Epithelial cell of proximal tubule (primary cell): ENCODE measurements at regions not wholly inside any gene's neighbourhood (a gene's known extent, or its start where the extent isn't known, plus 50 kb on each side); places are given as distances from the start of the nearest gene placed in this dataset.

Experiments used
- DNase-seq: peaks from one replicate; pipeline ENCODE4 v3.0.0-alpha.2; 2011; ENCODE audit warnings: low read depth
- H3K4me3 ChIP-seq: 2 replicates; pipeline ENCODE4 v1.5.1; 2011; ENCODE audit warnings: low read depth, mild to moderate bottlenecking, low read length
- TF ChIP-seq, protein P1 (sequence below): conservative IDR thresholded peaks from 2 replicates; pipeline ENCODE4 v1.5.1; 2012; ENCODE audit warnings: low read depth, mild to moderate bottlenecking, low read length

DNA sequence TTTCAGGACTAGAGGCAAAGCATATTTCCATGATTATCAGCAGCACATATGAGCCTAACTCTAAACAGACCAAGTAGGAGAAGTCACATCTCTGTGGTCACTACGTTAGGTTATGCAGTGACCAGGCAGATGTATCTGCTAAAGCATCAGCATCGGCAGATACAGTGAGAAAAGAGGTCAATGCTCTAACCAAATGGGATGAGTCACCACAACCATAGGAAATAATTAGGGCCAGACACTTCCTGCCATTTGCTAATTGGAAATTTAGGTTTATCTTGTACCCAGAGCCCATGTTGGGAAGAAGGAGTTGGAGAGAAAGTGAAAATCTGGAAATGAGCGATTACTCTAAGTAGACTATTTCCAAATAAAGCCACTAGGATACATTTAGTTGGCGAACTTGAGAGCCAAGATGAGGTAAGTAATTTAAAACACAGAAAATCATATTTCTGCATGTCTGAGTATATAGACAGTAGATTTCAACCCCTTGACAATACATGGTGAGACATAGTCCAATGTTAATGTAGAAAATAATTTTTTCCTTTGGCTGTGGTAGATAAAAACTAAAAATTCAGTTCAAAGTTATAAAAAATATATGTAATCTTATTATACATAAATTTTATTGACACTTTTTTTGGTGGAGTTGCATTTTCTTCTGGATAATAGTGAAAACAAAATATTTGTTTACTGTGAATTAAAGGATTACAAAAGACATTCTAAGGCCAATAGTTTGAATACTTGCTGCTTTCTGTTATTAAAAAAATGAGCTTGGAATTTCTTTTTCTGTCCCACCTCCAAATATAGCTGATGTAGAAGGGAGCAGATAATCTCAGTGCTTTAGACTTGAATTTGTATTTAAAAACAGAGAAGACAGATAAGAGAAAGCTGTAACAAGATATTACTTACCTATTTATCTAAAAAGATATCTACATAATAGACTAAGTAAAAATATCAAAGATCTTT is 104.4 kb upstream of the CSNK1A1L start:
- DNase-seq = no peak
- H3K4me3 ChIP-seq = no peak overlapping the region
- TF ChIP-seq, protein P1, sequence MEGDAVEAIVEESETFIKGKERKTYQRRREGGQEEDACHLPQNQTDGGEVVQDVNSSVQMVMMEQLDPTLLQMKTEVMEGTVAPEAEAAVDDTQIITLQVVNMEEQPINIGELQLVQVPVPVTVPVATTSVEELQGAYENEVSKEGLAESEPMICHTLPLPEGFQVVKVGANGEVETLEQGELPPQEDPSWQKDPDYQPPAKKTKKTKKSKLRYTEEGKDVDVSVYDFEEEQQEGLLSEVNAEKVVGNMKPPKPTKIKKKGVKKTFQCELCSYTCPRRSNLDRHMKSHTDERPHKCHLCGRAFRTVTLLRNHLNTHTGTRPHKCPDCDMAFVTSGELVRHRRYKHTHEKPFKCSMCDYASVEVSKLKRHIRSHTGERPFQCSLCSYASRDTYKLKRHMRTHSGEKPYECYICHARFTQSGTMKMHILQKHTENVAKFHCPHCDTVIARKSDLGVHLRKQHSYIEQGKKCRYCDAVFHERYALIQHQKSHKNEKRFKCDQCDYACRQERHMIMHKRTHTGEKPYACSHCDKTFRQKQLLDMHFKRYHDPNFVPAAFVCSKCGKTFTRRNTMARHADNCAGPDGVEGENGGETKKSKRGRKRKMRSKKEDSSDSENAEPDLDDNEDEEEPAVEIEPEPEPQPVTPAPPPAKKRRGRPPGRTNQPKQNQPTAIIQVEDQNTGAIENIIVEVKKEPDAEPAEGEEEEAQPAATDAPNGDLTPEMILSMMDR = no peak

DNA sequence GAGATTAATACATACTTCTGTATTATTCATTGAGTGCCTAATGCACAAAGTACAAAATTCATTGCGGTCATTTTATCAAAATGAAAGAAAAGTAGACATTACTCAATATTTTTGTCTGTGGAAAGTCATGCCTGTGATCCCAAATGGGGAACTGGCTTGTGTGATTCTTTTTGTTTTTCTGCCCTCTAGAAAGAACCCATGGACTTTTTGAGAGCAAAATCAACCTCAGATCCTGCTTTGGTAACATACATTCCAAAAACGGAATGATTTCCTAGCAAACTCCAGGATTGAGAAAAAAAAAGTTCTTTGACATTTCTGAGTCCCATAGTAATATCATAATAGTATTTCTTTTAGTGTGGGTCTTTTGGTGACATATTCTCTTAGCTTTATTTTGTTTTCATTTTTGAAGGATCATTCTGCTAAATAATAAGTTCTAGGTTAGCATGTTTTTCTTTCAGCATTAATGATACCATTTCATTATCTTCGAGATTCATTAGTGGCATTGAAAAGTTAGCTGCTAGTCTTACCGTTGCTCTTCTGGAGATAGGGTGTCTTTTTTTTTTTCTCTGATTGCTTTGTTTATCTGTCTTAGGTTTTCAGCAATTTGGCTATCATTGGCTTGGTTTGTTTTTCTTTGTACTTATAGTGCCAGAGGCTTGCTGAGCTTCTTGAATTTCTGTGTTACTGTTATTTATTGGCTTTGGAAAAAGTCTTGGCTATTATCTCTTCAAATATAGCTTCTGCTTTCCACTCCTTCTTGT is 102.4 kb upstream of the CSNK1A1L start:
- no peak overlapping the region for H3K4me3 ChIP-seq
- DNase-seq = no peak
- TF ChIP-seq, protein P1 = no peak

DNA sequence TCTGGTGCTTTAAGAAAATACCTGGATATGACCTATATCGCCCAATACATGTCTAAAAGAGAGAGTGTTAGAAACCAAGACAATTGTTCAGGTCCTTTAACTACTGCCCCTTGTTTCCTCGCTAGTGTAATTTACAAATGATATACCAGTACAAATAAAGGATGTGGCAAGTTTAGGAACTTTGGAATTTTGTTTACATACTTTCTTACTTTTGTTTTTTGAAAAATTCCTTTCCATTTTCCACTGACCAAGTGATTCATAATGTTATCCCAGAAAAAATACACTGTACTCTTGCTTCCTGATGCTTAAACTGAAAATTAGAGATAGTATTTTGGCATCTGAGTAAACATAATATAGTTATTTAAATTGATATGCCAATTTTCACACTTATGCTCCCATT is 96.8 kb upstream of the CSNK1A1L start:
- H3K4me3 ChIP-seq = no peak overlapping the region
- TF ChIP-seq, protein P1 = no peak
- DNase-seq = no peak

DNA sequence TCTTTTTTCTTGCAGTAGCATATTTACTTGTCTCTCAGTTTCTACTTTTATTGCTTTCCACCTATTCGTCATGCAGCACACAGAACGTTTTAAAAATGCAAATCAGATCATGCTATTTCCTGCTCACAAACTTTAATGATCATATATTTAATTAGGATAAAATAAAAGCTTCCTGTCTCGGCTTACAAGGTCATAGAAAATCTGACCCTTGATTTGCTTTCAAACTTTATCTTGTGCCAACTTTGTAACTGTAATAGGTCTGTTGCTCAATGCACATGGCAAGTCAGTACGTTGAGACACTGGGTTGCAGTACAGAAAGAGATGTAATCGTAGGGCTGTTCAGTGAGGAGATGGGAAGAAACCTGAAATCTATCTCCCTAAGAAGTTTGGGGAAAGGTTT is 95.6 kb upstream of the CSNK1A1L start:
- DNase-seq = no peak
- no peak overlapping the region for H3K4me3 ChIP-seq
- TF ChIP-seq, protein P1 = no peak

DNA sequence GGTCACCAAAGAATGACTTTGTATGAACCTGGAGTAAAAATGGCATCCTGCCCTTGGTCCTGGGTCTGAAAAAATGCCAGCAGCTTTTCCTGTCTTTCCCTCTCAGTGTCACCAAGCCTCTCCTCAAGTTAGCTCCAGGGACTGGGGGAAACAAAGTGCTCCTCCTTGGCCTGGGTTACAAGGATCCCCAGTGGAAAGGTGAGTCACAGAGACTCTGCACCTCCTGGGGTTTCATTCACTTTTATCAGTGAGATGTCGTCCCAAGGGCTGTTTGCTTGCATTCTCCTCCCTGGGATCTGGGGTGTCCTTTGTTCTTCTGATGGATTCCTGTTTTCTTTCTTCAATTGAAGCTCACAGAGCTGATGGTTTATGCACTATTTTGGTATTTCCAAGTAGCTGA is 93.2 kb upstream of the CSNK1A1L start:
- no peak overlapping the region for H3K4me3 ChIP-seq
- TF ChIP-seq, protein P1 = no peak
- DNase-seq = no peak

DNA sequence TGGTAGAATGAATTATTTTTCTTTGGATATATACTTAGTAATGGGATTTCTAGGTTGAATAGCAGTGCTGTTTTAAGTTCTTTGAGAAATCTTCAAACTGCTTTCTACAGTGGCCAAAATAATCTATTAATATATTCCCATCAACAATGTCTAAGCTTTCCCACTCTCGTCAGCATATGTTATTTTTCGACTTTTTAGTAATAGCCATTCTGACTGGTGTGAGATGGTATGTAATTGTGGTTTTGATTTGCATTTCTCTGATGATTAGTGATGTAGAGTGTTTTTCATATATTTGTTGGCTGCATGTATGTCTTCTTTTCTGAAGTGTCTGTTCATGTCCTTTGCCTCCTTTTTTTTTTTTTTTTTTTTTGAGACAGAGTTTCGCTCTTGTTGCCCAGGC is 90.2 kb upstream of the CSNK1A1L start:
- TF ChIP-seq, protein P1 = no peak
- no peak overlapping the region for H3K4me3 ChIP-seq
- DNase-seq = no peak
